ENCODE measurements at regions not wholly inside any gene's neighbourhood (a gene's known extent, or its start where the extent isn't known, plus 50 kb on each side); places are given as distances from the start of the nearest gene placed in this dataset.
A peak's percentile ranks its signal among the peaks of the same experiment; 100 is the strongest.

DNA sequence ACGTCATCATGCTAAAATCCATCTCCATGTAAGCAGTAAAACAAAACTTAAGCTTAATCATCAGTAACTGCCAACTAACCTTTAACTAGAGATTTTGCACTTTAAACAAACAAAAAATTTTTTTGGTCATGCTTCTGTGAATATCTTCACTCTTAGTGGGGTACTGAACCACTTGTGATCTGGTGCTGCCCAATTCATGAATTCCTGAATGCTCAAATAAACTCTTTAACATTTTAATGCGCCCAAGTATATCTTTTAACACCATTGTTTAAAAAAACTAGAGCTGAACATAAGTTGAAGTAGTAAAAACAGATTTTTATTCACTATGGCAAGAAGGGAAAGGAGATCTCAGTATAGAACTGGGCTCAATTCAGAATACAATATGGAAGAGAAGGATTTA, 196.9 kb upstream of the USP24 start:
- TF ChIP-seq, protein P1, sequence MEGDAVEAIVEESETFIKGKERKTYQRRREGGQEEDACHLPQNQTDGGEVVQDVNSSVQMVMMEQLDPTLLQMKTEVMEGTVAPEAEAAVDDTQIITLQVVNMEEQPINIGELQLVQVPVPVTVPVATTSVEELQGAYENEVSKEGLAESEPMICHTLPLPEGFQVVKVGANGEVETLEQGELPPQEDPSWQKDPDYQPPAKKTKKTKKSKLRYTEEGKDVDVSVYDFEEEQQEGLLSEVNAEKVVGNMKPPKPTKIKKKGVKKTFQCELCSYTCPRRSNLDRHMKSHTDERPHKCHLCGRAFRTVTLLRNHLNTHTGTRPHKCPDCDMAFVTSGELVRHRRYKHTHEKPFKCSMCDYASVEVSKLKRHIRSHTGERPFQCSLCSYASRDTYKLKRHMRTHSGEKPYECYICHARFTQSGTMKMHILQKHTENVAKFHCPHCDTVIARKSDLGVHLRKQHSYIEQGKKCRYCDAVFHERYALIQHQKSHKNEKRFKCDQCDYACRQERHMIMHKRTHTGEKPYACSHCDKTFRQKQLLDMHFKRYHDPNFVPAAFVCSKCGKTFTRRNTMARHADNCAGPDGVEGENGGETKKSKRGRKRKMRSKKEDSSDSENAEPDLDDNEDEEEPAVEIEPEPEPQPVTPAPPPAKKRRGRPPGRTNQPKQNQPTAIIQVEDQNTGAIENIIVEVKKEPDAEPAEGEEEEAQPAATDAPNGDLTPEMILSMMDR (IDR thresholded peaks at IDR 0.05; ENCODE audit: low read depth, low read length, missing control alignments), result no peak
- H3K4me3 ChIP-seq (ENCODE audit: low read depth, low read length), result no peak overlapping the region
- in situ Hi-C loops (cut with HindIII; ENCODE audit: low sequenced_read_pairs), result no loop called here
- no peak for DNase-seq (ENCODE audit: low read depth)

DNA sequence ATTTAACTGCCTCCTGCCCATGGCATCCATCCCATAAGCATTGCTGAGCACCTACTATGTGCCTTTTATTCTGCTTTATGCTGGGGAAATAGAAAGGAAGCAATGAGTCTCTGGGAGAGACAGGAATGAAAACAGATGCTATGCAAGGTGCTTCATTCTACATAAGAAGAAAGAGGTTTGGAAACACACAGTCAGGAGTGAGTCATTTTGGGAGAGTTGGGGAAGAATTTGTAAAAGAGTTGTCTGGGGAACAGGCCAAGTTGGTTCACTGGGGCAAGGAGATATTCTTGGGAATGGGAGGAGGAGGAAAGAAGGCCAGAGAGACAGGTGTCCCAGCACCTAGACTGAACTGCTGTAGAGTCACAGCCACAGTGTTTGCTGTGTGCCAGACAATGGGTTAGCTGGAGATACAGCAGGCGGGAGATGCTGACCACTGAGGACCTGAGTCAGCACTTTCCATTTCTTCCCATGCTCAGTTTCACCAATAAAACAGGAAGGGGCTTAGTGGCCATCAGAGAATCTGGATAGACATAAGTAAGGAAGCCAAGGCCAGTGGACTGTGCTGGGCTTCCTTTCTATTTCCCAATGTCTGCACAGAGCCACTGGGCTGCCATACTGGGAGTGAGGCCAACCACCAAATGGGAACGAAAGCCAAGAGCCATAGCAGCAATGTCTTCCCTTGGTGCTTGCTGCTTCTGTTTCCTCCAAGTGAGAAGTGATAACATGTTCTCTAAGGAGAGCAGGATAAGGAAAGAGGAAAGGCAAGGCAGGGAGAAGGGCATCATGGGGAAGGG, 187.7 kb upstream of the USP24 start:
- peak; percentile 8 for DNase-seq (ENCODE audit: low read depth)
- in situ Hi-C loops (cut with HindIII; ENCODE audit: low sequenced_read_pairs), result no loop called here
- TF ChIP-seq, protein P1 (IDR thresholded peaks at IDR 0.05; ENCODE audit: low read depth, low read length, missing control alignments), result no peak
- no peak overlapping the region for H3K4me3 ChIP-seq (ENCODE audit: low read depth, low read length)

DNA sequence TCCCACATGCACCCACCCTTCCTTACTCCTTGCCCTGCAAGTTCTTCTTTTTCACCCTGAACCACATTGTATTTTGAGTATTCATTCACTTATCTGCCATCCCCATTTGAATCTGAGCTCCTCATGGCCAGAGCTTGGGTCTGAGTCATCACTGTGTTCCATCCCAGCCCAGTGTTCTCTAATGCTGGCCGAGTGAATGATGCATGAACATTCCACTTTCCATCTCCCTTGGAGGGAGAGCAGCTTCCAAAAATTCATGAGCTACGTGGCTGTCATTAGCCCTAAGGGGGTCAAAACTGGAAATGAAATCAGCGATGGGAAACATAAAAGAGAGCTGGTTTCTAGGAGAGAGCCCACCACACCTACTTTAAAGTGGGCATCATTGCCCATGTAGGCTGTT, 187.0 kb upstream of the USP24 start:
- in situ Hi-C loops (cut with HindIII; ENCODE audit: low sequenced_read_pairs), result no loop called here
- DNase-seq (ENCODE audit: low read depth), result peak; percentile 31
- H3K4me3 ChIP-seq (ENCODE audit: low read depth, low read length), result no peak overlapping the region
- TF ChIP-seq, protein P1 (IDR thresholded peaks at IDR 0.05; ENCODE audit: low read depth, low read length, missing control alignments), result no peak

DNA sequence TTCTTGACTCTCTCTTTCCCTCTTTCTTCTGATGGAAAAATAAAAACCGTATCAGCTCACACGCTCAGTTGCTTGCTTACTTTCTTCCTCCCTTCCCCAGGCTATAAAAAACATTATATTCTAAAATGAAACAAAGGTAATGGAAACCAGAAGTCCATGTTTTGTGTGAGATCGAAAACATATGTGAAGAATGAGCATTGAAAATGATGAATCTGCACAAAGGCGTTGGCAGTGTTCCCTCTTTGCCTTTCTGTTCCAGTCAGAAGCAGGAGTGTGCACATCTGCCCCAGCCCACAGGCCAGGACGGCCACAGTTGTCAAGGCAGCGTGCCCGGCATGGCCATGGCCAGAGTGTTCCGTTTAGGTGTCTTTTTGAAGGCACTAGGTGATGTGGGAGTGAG, 185.3 kb upstream of the USP24 start:
- in situ Hi-C loops (cut with HindIII; ENCODE audit: low sequenced_read_pairs), result no loop called here
- TF ChIP-seq, protein P1 (IDR thresholded peaks at IDR 0.05; ENCODE audit: low read depth, low read length, missing control alignments), result no peak
- no peak overlapping the region for H3K4me3 ChIP-seq (ENCODE audit: low read depth, low read length)
- no peak for DNase-seq (ENCODE audit: low read depth)

DNA sequence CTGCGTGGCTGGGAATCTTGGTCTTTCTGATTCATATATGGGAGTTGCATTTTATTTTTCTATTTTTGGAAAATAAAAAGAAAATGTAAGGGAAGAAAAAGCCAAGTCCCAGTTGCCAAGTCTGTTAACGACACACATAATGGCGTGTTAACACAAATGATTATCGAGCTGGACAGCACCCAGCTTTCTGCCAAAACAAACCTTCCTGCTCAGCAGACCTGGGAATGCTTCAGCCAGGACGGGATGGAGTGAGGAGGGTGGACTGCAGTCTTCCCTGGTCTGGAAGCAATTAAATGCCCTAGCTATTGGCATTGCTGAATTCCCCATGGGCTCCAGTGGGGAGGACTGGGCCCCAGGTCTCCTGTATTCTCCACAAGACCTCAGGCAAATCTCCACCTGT, 184.2 kb upstream of the USP24 start:
- TF ChIP-seq, protein P1 (IDR thresholded peaks at IDR 0.05; ENCODE audit: low read depth, low read length, missing control alignments), result no peak
- no peak for DNase-seq (ENCODE audit: low read depth)
- H3K4me3 ChIP-seq (ENCODE audit: low read depth, low read length), result no peak overlapping the region
- in situ Hi-C loops (cut with HindIII; ENCODE audit: low sequenced_read_pairs), result no loop called here

DNA sequence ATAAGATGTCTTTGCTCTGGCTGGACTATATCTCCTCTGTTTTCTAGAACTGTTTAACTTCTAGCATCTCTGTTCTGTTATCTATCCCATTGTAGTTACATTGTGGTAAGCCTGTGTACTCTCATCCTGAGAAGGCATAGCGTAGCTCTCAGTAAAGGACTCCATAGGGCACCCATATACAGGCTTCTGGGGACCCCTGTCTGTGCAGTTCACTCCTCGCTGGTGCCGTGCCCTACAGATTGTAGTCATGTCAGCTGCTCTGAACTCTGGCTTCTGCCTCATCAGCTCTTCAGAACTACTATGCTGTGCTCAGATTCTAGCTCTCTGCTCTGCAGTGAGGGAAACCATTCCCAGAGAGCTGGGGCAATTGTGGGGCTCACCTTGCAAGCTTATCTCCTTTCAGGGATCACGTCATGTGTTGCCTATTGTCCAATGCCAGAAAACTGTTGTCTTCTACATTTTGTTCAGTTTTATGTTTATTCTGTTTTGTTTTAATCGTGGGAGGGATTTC, 181.3 kb upstream of the USP24 start:
- TF ChIP-seq, protein P1 (IDR thresholded peaks at IDR 0.05; ENCODE audit: low read depth, low read length, missing control alignments), result no peak
- in situ Hi-C loops (cut with HindIII; ENCODE audit: low sequenced_read_pairs), result no loop called here
- H3K4me3 ChIP-seq (ENCODE audit: low read depth, low read length), result no peak overlapping the region
- no peak for DNase-seq (ENCODE audit: low read depth)

All from astrocyte of the cerebellum (primary cell).